Left lung (tissue), 4 donors: ENCODE measurements at regions not wholly inside any gene's neighbourhood (a gene's known extent, or its start where the extent isn't known, plus 50 kb on each side); places are given as distances from the start of the nearest gene placed in this dataset.

ENCODE experiments used
- ATAC-seq: fragments of 200-7000 bp; cut with Tn5 transposase; one replicate; pipeline ENCODE4 v1.9.1; 2020; ENCODE audit warnings: moderate library complexity
- DNase-seq, 4 donors: peaks; one replicate each; pipeline ENCODE4 v3.0.0-alpha.2; 2013 to 2020
- H3K27ac ChIP-seq, 2 donors: fragments of 200-600 bp; sonication (generic) in 1 of 2; one replicate each; pipeline versions ENCODE4 v1.5.0 to v1.8.0; 2020 to 2021
- H3K27me3 ChIP-seq, 2 donors: fragments of 200-600 bp; sonication (generic) in 1 of 2; one replicate each; pipeline versions ENCODE4 v1.5.0 to v1.8.0; 2020 to 2021
- H3K36me3 ChIP-seq, 2 donors: fragments of 200-600 bp; sonication (generic) in 1 of 2; one replicate each; pipeline versions ENCODE4 v1.5.0 to v1.8.0; 2020 to 2021
- H3K4me1 ChIP-seq, 2 donors: fragments of 200-600 bp; one replicate each; pipeline ENCODE4 v1.8.0; 2021
- H3K4me3 ChIP-seq, 2 donors: fragments of 200-600 bp; sonication (generic) in 1 of 2; one replicate each; pipeline versions ENCODE4 v1.5.0 to v1.8.0; 2020 to 2021; ENCODE audit warnings: mild to moderate bottlenecking in 1 of 2
- H3K9me3 ChIP-seq, 2 donors: fragments of 200-600 bp; sonication (generic) in 1 of 2; one replicate each; pipeline versions ENCODE4 v1.5.0 to v1.8.0; 2020 to 2021
- intact Hi-C, 2 donors: fragments of 100-400 bp; cut with DNase I; formaldehyde crosslinking; loops; one replicate each; pipeline versions ENCODE4 v1.11.2 to v1.14.2; 2022
- TF ChIP-seq, protein P1 (sequence below), 2 donors: fragments of 200-600 bp; sonication (generic) in 1 of 2; IDR thresholded peaks; one replicate each; pipeline versions ENCODE4 v1.5.0 to v1.8.0; 2021; ENCODE audit warnings: antibody characterized with exemption in 2 of 2
- donor health status: DM: no; HTN: yes; CAD: no.
- donor health status: DM: no; HTN: no; CAD: no.

DNA sequence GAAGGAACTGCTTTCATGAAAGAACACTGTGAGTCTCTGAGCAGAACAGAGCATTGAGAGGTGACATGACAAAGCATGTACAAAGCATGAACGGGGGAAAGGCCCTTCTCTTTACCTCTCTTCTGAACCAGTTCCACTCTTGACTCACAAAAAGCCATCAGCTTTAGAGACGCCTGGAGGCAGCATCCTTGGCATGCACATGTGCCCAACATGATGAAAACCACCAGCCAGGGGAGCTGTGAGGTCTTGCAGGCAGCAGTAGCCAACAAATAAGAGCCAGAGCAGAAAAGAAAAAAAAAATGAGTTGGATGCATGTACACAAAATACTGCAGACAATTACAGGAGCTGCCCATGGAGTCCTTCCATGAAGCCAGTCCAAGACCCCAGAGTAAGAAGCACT is 95.5 kb upstream of the AGAP1 start:
- no peak overlapping the region for H3K4me3 ChIP-seq
- ATAC-seq (no peak), DNase-seq (no peak)
- H3K36me3 ChIP-seq: no peaks in the 10 kb centered on the region
- TF ChIP-seq, protein P1, sequence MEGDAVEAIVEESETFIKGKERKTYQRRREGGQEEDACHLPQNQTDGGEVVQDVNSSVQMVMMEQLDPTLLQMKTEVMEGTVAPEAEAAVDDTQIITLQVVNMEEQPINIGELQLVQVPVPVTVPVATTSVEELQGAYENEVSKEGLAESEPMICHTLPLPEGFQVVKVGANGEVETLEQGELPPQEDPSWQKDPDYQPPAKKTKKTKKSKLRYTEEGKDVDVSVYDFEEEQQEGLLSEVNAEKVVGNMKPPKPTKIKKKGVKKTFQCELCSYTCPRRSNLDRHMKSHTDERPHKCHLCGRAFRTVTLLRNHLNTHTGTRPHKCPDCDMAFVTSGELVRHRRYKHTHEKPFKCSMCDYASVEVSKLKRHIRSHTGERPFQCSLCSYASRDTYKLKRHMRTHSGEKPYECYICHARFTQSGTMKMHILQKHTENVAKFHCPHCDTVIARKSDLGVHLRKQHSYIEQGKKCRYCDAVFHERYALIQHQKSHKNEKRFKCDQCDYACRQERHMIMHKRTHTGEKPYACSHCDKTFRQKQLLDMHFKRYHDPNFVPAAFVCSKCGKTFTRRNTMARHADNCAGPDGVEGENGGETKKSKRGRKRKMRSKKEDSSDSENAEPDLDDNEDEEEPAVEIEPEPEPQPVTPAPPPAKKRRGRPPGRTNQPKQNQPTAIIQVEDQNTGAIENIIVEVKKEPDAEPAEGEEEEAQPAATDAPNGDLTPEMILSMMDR (IDR thresholded peaks at IDR 0.05): no peak
- H3K27ac ChIP-seq: no peak overlapping the region
- H3K27me3 ChIP-seq: no peaks in the 10 kb centered on the region
- intact Hi-C loops: no loop called here
- H3K4me1 ChIP-seq: no peaks in the 10 kb centered on the region
- H3K9me3 ChIP-seq: no peaks in the 10 kb centered on the region

DNA sequence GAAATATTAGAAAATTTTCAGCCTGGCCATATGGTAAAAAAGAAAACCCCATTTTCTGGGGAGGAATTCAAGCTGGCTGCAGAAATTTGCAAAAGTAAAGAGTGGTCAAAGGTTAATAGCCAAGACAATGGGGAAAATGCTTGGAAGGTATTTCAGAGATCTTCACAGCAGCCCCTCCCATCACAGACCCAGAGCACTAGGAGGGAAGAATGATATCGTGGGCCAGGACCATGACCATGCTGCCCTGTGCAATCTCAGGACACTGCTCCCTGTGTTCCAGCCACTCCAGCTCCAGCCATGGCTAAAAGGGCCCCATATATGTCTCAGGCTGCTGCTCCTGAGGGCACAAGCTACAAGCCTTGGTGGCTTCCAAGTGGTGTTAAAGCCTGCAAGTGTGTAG is 93.9 kb upstream of the AGAP1 start:
- H3K27me3 ChIP-seq: no peaks in the 10 kb centered on the region
- TF ChIP-seq, protein P1 (IDR thresholded peaks at IDR 0.05): no peak
- intact Hi-C loops: no loop called here

DNA sequence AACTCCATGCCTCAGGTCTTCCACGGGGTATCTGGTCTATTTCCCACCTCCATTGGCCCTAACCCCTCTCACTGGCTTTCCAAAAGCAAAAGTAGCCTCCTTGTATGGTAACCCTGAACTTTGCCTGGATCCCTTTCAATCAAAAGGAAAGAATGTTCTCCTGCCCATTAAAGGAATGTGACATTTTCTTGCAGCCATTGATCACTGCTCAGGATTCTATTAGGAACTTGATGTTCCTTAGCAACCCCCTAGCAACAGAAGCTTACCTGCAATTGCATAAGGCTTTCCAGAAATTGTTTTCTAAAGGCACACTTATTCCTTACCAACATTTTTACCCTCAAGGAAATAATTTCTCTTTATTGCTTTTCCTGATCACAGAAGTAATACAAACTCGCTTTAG is 91.4 kb upstream of the AGAP1 start:
- Histone ChIP-seq H3K27me3 (no peaks in the 10 kb centered on the region), H3K9me3 (no peaks in the 10 kb centered on the region), H3K36me3 (no peaks in the 10 kb centered on the region), H3K27ac (no peak overlapping the region), H3K4me1 (no peaks in the 10 kb centered on the region), H3K4me3 (no peak overlapping the region)
- TF ChIP-seq, protein P1 (IDR thresholded peaks at IDR 0.05): no peak
- intact Hi-C loops: no loop called here
- DNase-seq (no peak), ATAC-seq (no peak)

More for the DNA sequence above, 93.9 kb upstream of the AGAP1 start:
- ATAC-seq (no peak), DNase-seq (no peak)
- H3K36me3 ChIP-seq: no peaks in the 10 kb centered on the region
- H3K4me1 ChIP-seq: no peaks in the 10 kb centered on the region
- no peak overlapping the region for H3K4me3 ChIP-seq
- H3K27ac ChIP-seq: no peak overlapping the region
- H3K9me3 ChIP-seq: no peaks in the 10 kb centered on the region

DNA sequence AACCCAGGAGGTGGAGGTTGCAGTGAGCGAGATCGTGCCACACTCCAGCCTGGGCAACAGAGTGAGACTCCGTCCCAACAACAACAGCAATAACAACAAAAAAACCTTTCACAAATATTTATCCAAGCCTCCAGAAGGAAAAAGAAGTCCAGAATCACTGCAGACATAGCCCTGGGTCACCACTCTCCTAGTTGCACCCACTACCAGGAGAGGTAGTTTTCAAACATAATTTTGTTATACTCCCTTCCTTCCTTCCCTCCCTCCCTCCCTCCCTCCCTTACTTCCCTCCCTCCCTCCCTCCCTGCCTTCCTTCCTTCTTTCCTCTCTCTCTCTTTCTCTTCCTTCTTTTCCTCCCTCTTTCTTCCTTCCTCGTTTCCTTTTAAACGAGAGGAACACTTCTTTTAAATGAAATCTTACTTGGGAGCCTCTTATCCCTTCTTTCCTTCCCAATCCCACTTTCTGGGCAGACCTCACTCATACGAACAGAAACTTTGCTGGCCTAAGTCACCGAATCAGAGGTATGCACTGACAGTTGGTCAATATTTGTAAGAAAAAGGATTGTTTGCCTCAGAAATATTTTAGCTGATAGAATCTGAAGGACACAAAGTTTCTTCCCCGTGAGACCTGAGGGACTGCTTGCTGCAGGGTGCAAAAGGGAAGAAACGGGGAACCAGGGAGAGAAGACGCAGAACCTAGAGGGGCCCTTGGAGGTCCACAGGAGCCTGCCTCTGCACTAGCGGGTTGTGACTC is 88.1 kb upstream of the AGAP1 start:
- ATAC-seq: no peak
- H3K36me3 ChIP-seq: no peaks in the 10 kb centered on the region

DNA sequence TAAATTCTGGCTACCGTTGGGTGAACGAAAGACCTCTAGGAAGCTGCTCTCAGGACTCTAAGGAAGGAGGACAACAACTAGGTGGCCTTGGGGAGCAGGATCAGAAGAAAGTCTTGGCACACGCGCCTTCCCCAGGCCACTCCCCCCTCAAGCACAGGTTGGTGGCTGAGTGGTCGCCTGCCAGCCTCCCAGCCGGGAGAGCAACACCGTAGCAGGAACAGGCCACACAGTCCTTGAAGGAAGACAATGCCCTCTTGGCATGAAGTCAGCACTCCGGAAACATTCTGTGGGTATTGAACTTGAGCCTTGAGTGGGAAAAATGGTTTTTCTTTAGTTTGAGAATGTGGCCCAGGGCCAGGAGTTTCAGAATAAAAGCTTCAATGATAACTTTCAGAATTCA is 87.4 kb upstream of the AGAP1 start:
- DNase-seq (peak in 2 of 4 donors; percentile 36 to 91), ATAC-seq (peak; percentile 79)

More for the DNA sequence above, 88.1 kb upstream of the AGAP1 start:
- H3K27me3 ChIP-seq: no peaks in the 10 kb centered on the region
- DNase-seq: no peak
- TF ChIP-seq, protein P1 (IDR thresholded peaks at IDR 0.05): no peak
- no peak overlapping the region for H3K27ac ChIP-seq
- H3K4me3 ChIP-seq: no peak overlapping the region
- no peaks in the 10 kb centered on the region for H3K9me3 ChIP-seq
- intact Hi-C loops: no loop called here
- H3K4me1 ChIP-seq: no peaks in the 10 kb centered on the region

More for the DNA sequence above, 87.4 kb upstream of the AGAP1 start:
- intact Hi-C loops: no loop called here
- Histone ChIP-seq H3K9me3 (no peaks in the 10 kb centered on the region), H3K36me3 (no peaks in the 10 kb centered on the region), H3K27ac (no peak overlapping the region), H3K4me3 (no peak overlapping the region), H3K4me1 (no peaks in the 10 kb centered on the region), H3K27me3 (no peaks in the 10 kb centered on the region)
- TF ChIP-seq, protein P1 (IDR thresholded peaks at IDR 0.05): no peak
